GM12865 (cell line): ENCODE measurements at regions not wholly inside any gene's neighbourhood (a gene's known extent, or its start where the extent isn't known, plus 50 kb on each side); places are given as distances from the start of the nearest gene placed in this dataset.

Experiments
- DNase-seq: peaks from one replicate; pipeline ENCODE4 v3.0.0; 2010; ENCODE audit warnings: low read depth
- H3K4me3 ChIP-seq: 2 replicates; pipeline ENCODE4 v1.5.1; 2011; ENCODE audit warnings: mild to moderate bottlenecking, low read depth, low read length, control low read depth
- TF ChIP-seq, protein P1 (sequence below): IDR thresholded peaks from 2 replicates; pipeline ENCODE4 v1.5.1; 2011; ENCODE audit warnings: low read length, control low read depth, low read depth, inconsistent platforms; ENCODE audit not compliant: insufficient read depth; ENCODE audit errors: missing control alignments

- DNase-seq, result no peak
- H3K4me3 ChIP-seq, result no peak overlapping the region
- TF ChIP-seq, protein P1, sequence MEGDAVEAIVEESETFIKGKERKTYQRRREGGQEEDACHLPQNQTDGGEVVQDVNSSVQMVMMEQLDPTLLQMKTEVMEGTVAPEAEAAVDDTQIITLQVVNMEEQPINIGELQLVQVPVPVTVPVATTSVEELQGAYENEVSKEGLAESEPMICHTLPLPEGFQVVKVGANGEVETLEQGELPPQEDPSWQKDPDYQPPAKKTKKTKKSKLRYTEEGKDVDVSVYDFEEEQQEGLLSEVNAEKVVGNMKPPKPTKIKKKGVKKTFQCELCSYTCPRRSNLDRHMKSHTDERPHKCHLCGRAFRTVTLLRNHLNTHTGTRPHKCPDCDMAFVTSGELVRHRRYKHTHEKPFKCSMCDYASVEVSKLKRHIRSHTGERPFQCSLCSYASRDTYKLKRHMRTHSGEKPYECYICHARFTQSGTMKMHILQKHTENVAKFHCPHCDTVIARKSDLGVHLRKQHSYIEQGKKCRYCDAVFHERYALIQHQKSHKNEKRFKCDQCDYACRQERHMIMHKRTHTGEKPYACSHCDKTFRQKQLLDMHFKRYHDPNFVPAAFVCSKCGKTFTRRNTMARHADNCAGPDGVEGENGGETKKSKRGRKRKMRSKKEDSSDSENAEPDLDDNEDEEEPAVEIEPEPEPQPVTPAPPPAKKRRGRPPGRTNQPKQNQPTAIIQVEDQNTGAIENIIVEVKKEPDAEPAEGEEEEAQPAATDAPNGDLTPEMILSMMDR, result no peak
Measured at GRCh38 chr10:8393531-8393930, 339.0 kb downstream of the GATA3 start.

GRCh38 chr10:8396675-8397074, 342.2 kb downstream of the GATA3 start:
- DNase-seq, result no peak
- no peak overlapping the region for H3K4me3 ChIP-seq
- TF ChIP-seq, protein P1, result no peak

GRCh38 chr10:8398771-8399170, 344.3 kb downstream of the GATA3 start:
- no peak for DNase-seq
- TF ChIP-seq, protein P1, result no peak

GRCh38 chr10:8400151-8400550, 345.7 kb downstream of the GATA3 start:
- DNase-seq, result no peak
- no peak overlapping the region for H3K4me3 ChIP-seq
- TF ChIP-seq, protein P1, result no peak

More at GRCh38 chr10:8398771-8399170, 344.3 kb downstream of the GATA3 start:
- H3K4me3 ChIP-seq, result no peak overlapping the region

- H3K4me3 ChIP-seq, result no peak overlapping the region
- TF ChIP-seq, protein P1, result no peak
- no peak for DNase-seq
Measured at GRCh38 chr10:8400892-8401291, 346.4 kb downstream of the GATA3 start.

GRCh38 chr10:8401531-8401930, 347.0 kb downstream of the GATA3 start:
- no peak overlapping the region for H3K4me3 ChIP-seq
- DNase-seq, result no peak
- TF ChIP-seq, protein P1, result no peak

GRCh38 chr10:8402576-8402975, 348.1 kb downstream of the GATA3 start:
- TF ChIP-seq, protein P1, result no peak
- H3K4me3 ChIP-seq, result no peak overlapping the region
- DNase-seq, result no peak
